ENCODE measurements at regions not wholly inside any gene's neighbourhood (a gene's known extent, or its start where the extent isn't known, plus 50 kb on each side); places are given as distances from the start of the nearest gene placed in this dataset.

DNA sequence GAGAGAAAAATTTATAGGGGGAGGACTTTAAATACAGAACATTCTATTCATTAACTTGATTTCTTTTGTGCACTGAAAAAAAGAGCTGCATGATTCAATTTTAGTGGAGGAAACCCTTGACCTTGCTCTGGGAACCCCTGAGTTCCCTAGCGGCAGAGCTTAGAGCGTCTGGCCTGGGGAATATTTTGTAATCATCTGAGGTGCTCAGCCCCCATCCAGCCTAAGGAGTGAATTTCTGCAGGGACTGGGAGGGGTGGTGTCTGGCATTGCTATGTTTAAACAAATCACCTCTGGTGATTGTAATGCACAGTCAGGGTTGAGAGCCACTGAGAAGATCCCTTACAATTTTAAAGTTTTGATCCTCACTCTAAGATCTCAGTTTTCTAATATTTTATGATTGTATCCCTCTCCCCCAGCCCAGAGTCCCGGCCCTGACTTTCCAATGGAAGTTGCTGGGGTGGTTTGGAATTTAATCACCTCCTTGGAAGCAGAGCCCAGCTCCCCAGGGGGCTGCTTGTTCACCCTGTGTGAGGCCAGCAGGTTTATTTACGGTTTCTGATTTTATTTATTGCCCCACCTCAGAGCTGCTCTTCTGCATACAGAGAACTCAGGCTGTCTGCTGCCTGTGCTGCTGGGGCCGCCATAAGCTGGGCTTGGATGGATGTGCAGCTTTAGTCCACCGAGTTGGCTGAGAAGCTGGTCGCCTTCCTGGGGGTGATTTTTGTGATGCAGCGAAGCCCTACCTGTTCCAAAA, 263.1 kb downstream of the LRFN2 start:
- Mint-ChIP-seq H3K4me3 (no peak overlapping the region), H3K4me1 (ENCODE audit: low read depth) (peaks cover 14% of the 10 kb centered on the region), H3K36me3 (ENCODE audit: low read depth) (no peaks in the 10 kb centered on the region), H3K27ac (no peak overlapping the region), H3K9me3 (no peaks in the 10 kb centered on the region), H3K27me3 (ENCODE audit: low read depth) (peaks cover 18% of the 10 kb centered on the region)
- DNase-seq (ENCODE audit: low spot score), result no peak

DNA sequence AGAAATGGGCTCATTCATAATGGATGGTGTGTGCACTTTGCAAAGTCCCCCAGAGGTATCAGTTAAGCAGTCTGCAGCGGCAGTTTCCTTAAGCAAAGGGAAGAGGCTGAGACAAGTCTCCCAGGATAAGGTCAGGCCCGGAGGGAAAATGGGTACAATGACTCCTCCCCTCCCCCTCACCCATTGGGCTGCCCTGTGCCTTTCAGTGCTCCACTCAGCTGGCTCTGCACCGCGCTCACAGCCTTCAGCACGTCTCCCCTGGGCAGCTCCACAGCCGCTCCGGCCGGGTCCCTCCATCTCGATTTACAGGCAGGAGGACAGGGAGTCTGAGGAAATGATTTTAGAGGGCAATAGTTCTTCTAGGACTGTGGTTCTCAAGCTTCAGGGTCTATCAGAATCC, 264.8 kb downstream of the LRFN2 start:
- Mint-ChIP-seq H3K4me1 (ENCODE audit: low read depth) (peaks cover 8% of the 10 kb centered on the region), H3K9me3 (no peaks in the 10 kb centered on the region), H3K36me3 (ENCODE audit: low read depth) (no peaks in the 10 kb centered on the region), H3K27ac (no peak overlapping the region), H3K27me3 (ENCODE audit: low read depth) (peaks cover 20% of the 10 kb centered on the region), H3K4me3 (no peak overlapping the region)
- no peak for DNase-seq (ENCODE audit: low spot score)

DNA sequence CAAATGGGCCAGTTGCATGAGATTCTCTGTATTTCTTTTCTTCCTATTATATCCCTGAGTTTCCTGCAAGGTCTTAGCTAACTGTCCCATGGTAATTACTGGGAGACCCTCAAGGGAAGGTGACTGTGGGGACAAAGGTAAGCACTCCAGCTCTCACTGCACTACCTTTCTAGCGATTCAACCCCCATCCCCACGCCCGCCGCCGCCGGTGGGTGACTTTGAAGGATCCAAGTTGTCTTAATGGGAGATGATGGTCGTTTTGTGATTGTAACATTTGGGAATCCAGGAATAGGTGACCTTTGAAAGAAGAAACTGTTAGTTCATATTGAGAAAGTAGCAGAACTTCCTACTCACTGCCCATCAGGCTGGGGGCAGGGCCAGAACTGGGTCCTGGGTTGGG, 265.5 kb downstream of the LRFN2 start:
- H3K9me3 Mint-ChIP-seq, result no peaks in the 10 kb centered on the region
- peaks cover 4% of the 10 kb centered on the region for H3K4me1 Mint-ChIP-seq (ENCODE audit: low read depth)
- H3K27ac Mint-ChIP-seq, result no peak overlapping the region
- no peak overlapping the region for H3K4me3 Mint-ChIP-seq
- H3K36me3 Mint-ChIP-seq (ENCODE audit: low read depth), result no peaks in the 10 kb centered on the region
- no peak for DNase-seq (ENCODE audit: low spot score)
- H3K27me3 Mint-ChIP-seq (ENCODE audit: low read depth), result peaks cover 20% of the 10 kb centered on the region

DNA sequence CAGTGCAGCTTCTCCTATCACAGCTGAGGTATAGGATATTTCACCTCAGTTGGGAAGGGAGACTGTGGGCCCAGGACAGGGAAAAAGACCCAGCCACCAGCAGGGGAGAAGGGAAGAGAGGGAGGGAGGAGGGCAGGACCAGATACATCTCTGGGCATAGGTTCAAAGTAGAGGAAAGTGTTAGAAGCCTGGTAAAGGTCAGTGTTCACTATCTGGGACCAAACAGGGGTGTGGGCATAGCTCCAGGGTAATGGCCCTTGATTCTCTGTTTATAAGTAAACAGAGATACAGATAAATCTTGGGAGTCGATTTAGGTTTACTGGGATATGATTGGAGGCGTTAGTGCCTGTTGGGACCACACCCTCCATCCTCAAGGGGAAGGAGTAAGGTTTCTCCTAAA, 266.2 kb downstream of the LRFN2 start:
- peaks cover 3% of the 10 kb centered on the region for H3K4me1 Mint-ChIP-seq (ENCODE audit: low read depth)
- H3K9me3 Mint-ChIP-seq, result no peaks in the 10 kb centered on the region
- H3K36me3 Mint-ChIP-seq (ENCODE audit: low read depth), result no peaks in the 10 kb centered on the region
- H3K4me3 Mint-ChIP-seq, result no peak overlapping the region
- H3K27ac Mint-ChIP-seq, result no peak overlapping the region
- no peak for DNase-seq (ENCODE audit: low spot score)
- H3K27me3 Mint-ChIP-seq (ENCODE audit: low read depth), result peaks cover 24% of the 10 kb centered on the region

DNA sequence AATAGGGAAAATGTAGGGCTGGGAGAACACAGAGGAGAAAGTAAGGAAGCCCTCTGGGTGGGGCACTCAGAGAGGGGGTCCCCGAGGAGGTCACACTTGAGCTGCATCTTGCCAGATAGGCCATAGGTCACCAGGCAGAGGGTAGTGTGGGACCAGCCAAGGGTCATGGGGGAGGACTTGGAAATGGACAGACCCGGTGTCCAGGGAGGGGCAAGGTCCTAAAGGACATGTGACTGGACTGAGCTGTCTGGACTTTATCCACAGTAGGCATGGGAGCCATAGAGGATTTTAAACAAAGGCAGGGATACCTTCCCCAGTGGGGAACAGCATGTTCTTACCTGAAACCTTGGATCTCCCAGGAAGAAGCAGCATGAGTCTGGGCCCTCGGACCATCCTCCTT, 266.7 kb downstream of the LRFN2 start:
- Mint-ChIP-seq H3K4me3 (no peak overlapping the region), H3K27me3 (ENCODE audit: low read depth) (peaks cover 24% of the 10 kb centered on the region), H3K4me1 (ENCODE audit: low read depth) (no peaks in the 10 kb centered on the region), H3K36me3 (ENCODE audit: low read depth) (no peaks in the 10 kb centered on the region), H3K27ac (no peak overlapping the region), H3K9me3 (no peaks in the 10 kb centered on the region)
- no peak for DNase-seq (ENCODE audit: low spot score)

DNA sequence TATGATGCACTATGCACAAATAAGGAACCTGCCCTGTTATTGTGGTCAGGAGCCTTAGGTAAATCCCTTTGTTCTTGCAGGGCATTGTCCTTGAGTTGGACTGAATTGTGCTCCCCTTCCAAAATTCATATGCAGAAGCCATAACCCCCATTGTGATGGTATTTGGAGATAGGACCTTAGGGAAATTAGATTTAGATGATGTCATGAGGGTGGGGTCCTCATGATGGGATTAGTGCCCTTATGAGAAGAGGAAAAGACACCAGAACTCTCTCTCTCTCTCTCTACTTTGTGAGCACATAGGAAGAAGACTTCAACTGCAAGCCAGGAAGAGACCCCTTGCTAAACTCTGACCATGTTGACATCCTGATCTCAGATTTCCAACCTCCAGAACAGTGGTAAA, 268.0 kb downstream of the LRFN2 start:
- peaks cover 17% of the 10 kb centered on the region for H3K27me3 Mint-ChIP-seq (ENCODE audit: low read depth)
- peaks cover 5% of the 10 kb centered on the region for H3K4me1 Mint-ChIP-seq (ENCODE audit: low read depth)
- H3K9me3 Mint-ChIP-seq, result no peaks in the 10 kb centered on the region

DNA sequence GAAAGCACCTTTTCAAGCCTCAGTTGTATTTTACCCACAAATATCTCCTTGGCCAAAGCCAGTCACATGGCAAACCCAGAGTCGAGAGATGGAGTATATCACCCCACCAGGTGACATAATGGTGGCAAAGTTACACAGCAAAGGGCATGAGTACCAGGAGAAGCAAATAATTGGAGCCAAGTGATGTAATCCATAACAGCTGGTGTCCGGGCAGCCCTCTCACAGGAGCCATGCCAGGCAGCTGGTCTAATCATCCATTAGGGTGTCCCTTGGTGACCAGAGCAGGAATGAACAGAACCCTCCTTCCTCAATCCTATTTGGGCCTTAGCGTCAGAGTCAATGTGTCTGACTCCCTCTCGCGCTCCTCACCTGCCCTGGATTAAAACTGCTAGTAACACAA, 272.1 kb downstream of the LRFN2 start:
- no peak overlapping the region for H3K27ac Mint-ChIP-seq
- no peak for DNase-seq (ENCODE audit: low spot score)
- no peak overlapping the region for H3K4me3 Mint-ChIP-seq
- H3K9me3 Mint-ChIP-seq, result no peaks in the 10 kb centered on the region
- no peaks in the 10 kb centered on the region for H3K36me3 Mint-ChIP-seq (ENCODE audit: low read depth)
- peaks cover 5% of the 10 kb centered on the region for H3K4me1 Mint-ChIP-seq (ENCODE audit: low read depth)
- H3K27me3 Mint-ChIP-seq (ENCODE audit: low read depth), result peaks cover 20% of the 10 kb centered on the region

More for the DNA sequence above, 268.0 kb downstream of the LRFN2 start:
- DNase-seq (ENCODE audit: low spot score), result no peak
- H3K27ac Mint-ChIP-seq, result no peak overlapping the region
- no peak overlapping the region for H3K4me3 Mint-ChIP-seq
- no peaks in the 10 kb centered on the region for H3K36me3 Mint-ChIP-seq (ENCODE audit: low read depth)

DNA sequence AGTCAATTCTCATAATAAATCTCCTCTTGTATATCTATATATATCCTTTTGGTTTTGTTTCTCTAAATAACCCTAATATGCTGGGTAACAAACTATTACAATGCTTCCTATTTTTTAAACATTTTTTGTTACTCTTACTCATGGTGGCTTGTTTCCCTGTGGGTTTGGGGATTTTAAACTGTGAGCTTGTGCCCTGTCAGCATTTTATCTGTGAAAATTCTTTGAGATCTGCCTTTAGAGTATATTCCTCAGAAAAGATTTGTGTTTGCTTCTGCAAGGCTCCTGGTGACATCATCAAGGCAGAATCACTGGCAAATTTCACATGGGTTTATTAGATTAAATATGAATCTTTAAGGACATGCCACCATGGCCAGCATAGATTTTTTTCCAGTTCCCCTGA, 273.6 kb downstream of the LRFN2 start:
- Mint-ChIP-seq H3K4me1 (ENCODE audit: low read depth) (peaks cover 6% of the 10 kb centered on the region), H3K27me3 (ENCODE audit: low read depth) (peaks cover 15% of the 10 kb centered on the region), H3K36me3 (ENCODE audit: low read depth) (no peaks in the 10 kb centered on the region), H3K27ac (no peak overlapping the region), H3K9me3 (no peaks in the 10 kb centered on the region), H3K4me3 (no peak overlapping the region)
- DNase-seq (ENCODE audit: low spot score), result no peak

DNA sequence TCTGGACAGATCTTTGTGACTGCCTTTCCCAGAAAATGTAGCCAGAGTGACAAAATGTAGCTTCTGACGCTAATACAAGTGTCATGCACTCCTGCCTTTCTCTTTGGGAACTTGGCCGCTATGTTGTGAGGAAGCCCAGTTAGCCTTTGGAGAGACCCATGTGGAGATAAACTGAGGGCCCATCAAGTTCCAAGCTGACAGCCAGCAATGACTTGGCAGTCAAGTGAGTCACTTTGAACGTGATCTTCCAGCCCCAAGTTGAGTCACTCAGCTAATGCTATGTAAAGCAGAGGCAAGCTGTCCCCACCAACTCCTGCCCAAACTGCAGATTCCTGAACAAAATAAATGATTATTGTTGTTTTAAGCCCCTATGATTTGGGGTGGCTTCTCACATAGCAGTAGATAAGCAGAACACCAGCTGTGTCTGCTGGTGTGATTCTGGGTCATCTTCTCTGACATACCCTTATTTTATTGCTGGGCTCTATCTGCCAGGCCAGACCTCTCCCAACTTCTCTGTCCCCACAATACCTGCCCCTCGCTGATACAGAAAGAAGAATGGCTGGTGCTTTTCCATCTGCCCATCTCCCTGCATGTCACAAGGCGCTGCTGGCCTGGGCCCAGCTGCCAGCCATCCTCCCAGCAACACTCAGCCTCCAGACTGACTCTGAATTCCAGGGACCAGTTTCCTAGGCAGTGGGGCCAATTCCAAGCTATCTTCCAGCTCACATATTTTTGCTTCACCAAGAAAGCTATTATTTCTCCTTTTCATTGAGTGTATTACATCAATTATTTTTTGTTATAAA, 274.8 kb downstream of the LRFN2 start:
- Mint-ChIP-seq H3K9me3 (no peaks in the 10 kb centered on the region), H3K27ac (no peak overlapping the region), H3K27me3 (ENCODE audit: low read depth) (peaks cover 22% of the 10 kb centered on the region), H3K4me1 (ENCODE audit: low read depth) (peaks cover 7% of the 10 kb centered on the region), H3K4me3 (no peak overlapping the region), H3K36me3 (ENCODE audit: low read depth) (no peaks in the 10 kb centered on the region)
- DNase-seq (ENCODE audit: low spot score), result no peak

DNA sequence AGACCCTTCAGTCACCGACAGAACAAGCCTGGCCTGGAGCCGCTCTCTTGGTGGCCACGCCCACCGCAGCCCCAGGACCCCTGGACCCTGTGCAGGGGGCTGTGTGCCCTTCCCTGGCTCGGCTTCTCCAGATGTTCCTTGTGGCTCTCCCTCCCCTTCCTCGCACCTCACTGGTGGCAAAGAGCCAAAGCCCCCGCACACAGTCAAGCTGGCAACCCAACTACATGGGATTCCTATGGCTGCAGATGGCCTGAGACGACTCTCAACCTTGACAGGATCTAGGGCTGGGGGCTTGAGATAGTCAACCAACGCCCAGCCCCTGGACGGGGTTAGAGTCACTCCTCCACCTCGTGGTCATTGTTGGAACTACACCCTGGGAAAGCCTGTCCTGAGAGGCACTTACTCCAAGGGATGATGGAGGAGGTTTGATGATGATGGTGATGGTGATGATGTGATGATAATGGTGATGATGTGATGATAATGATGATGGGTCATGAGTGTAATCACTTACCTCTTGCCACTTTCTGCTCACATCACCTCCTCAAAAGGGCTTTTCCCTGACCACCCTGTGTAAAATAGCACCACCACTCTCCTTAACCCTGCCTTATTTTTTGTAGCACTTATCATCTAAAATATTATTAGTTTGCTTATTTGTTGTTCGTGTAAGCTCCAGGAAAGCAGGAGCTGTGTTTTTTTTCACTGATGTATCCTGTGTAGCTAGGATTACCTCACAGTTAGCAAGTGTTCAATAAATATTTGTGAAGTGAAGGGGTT, 278.4 kb downstream of the LRFN2 start:
- H3K27ac Mint-ChIP-seq, result no peak overlapping the region
- peak; percentile 43 for DNase-seq (ENCODE audit: low spot score)
- H3K4me1 Mint-ChIP-seq (ENCODE audit: low read depth), result peaks cover 2% of the 10 kb centered on the region
- H3K9me3 Mint-ChIP-seq, result no peaks in the 10 kb centered on the region
- no peaks in the 10 kb centered on the region for H3K36me3 Mint-ChIP-seq (ENCODE audit: low read depth)
- peaks cover 28% of the 10 kb centered on the region for H3K27me3 Mint-ChIP-seq (ENCODE audit: low read depth)
- no peak overlapping the region for H3K4me3 Mint-ChIP-seq

DNA sequence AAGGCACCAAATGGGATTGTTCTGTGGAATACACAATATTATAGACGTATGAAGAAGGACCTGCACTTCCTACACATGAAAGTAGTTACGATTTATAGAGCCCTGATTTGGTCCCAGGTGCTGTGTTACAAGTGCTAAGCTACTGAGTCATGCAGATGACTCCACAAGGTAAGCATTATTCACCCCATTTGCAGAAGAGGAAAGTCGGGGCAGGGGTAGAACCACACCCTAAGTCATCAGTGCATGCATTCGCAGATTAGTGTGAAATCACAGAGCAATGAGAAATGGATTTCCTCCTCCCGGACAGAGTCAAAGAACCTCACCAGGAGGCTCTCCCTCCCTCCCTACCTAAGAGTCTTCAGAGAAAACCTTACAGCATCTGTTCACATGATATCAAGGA, 279.5 kb downstream of the LRFN2 start:
- Mint-ChIP-seq H3K4me1 (ENCODE audit: low read depth) (peaks cover 2% of the 10 kb centered on the region), H3K27ac (no peak overlapping the region), H3K27me3 (ENCODE audit: low read depth) (peaks cover 26% of the 10 kb centered on the region), H3K9me3 (no peaks in the 10 kb centered on the region), H3K36me3 (ENCODE audit: low read depth) (no peaks in the 10 kb centered on the region), H3K4me3 (no peak overlapping the region)
- no peak for DNase-seq (ENCODE audit: low spot score)

DNA sequence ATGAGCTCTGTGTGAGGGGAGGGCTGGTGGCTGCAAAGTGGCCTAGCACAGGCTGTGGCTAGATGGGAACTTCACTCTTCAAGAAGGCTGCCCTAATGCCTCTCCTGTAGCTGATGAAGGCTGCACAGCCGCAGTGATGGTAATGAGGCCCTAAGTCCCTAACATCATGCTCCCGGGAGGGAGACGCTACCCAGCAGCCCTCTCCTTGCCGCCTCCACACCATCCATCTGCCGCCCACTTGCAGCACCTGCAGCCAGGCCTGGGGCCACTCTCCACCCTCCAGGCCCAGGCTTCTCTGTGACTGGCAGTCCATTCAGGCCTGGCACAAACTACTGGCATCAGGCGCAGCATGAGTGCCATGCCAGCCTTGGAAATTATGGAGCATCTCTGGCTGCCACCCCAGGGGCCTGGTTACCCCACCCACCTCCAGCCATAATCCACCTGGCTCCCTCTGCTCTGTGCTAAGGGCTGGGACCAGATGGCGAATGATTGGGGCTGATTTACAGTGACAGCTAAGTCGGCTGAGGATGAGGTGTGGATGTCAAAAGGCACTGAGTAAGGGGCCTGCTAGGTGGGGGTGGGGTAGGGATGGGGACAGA, 284.2 kb downstream of the LRFN2 start:
- H3K27ac Mint-ChIP-seq, result no peak overlapping the region
- no peak for DNase-seq (ENCODE audit: low spot score)
- H3K4me1 Mint-ChIP-seq (ENCODE audit: low read depth), result no peaks in the 10 kb centered on the region
- no peaks in the 10 kb centered on the region for H3K9me3 Mint-ChIP-seq
- H3K36me3 Mint-ChIP-seq (ENCODE audit: low read depth), result no peaks in the 10 kb centered on the region
- peaks cover 16% of the 10 kb centered on the region for H3K27me3 Mint-ChIP-seq (ENCODE audit: low read depth)
- H3K4me3 Mint-ChIP-seq, result no peak overlapping the region

DNA sequence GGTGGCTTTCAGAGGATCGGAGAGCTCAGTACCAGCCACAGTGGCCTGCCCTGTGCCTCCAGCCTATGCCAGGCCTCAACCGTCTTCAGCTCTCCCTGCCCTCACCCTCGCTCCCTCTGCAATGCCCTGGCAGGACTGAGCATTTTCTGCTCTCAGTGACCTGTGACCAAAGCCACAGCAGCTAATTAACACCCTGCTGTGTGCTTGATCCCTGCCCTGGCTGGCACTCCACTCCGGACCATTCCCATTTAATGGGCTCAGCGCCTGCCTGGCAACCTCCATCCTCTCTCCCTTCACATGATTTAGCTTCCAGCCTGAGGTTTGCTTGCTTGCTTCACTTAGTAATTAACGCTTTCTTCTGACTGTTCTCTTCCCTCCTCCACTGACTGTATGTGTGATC, 287.5 kb downstream of the LRFN2 start:
- Mint-ChIP-seq H3K4me1 (ENCODE audit: low read depth) (no peaks in the 10 kb centered on the region), H3K27ac (no peak overlapping the region), H3K9me3 (no peaks in the 10 kb centered on the region), H3K4me3 (no peak overlapping the region), H3K27me3 (ENCODE audit: low read depth) (peaks cover under 1% of the 10 kb centered on the region), H3K36me3 (ENCODE audit: low read depth) (no peaks in the 10 kb centered on the region)
- no peak for DNase-seq (ENCODE audit: low spot score)

DNA sequence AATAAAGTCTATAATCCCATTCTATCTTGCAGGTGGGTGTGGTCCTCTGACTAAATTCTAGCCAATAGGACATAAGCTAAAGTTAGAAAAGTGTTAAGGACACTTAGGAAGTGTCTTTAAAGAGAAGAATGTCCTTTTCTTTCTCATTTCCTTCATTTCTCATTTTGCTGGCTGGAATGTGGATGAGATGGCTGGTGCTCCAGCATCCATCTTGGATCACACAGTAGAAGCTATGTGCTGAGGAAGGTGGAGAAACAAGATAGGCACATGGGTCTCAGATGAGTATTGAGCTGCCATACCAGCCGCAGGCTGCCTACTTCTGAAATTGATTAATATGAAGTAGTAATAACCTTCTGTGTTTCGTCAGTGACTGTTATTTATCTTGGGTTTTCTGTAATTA, 289.0 kb downstream of the LRFN2 start:
- Mint-ChIP-seq H3K4me1 (ENCODE audit: low read depth) (no peaks in the 10 kb centered on the region), H3K27me3 (ENCODE audit: low read depth) (no peaks in the 10 kb centered on the region), H3K27ac (no peak overlapping the region), H3K9me3 (no peaks in the 10 kb centered on the region), H3K4me3 (no peak overlapping the region), H3K36me3 (ENCODE audit: low read depth) (no peaks in the 10 kb centered on the region)
- DNase-seq (ENCODE audit: low spot score), result no peak
